GM20431 (cell line): ENCODE measurements at regions not wholly inside any gene's neighbourhood (a gene's known extent, or its start where the extent isn't known, plus 50 kb on each side); places are given as distances from the start of the nearest gene placed in this dataset.

ENCODE experiments used
- in situ Hi-C: fragments of 300-500 bp; cut with MseI, MboI; formaldehyde crosslinking; loops from one replicate; pipeline ENCODE4 v1.15.0; 2020; ENCODE audit warnings: low sequenced_read_pairs; ENCODE audit not compliant: unreplicated experiment

- in situ Hi-C loops = no loop called here
Observed at GRCh38 chr4:123342498-123342897, 54.1 kb upstream of the SPRY1 start.

DNA sequence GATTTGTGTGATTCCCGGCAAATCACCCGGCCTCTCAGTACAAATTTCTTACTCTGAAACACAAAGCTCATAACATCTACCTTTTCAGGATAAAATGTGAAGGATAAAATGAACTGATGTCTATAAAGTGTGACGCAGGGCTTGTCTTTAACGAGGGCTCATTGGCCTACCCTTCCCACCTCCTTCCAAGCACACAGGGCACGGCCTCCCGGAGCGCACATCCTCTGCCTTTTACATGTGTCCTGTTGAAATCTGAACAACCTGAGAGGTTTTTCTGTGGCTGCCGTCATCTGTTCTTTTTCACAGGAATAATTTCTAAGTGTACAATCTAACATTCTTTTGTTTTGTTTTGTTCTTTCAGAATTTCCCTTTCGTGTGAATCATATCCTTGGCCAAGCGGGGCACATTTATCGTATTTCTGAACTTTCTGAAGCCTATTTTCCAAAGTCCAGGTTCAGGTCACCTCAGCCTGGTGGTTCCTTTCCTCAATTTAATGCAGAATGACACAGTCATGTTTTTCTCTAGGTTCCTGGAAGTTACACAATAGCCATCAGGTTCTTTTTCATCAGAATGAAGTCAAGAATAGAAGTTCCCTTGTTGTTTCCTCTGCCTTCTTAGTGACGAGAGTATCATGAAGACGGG, 53.1 kb upstream of the SPRY1 start:
- in situ Hi-C loops = no loop called here

- in situ Hi-C loops = no loop called here
Observed at GRCh38 chr4:123345137-123345934, 51.3 kb upstream of the SPRY1 start.

DNA sequence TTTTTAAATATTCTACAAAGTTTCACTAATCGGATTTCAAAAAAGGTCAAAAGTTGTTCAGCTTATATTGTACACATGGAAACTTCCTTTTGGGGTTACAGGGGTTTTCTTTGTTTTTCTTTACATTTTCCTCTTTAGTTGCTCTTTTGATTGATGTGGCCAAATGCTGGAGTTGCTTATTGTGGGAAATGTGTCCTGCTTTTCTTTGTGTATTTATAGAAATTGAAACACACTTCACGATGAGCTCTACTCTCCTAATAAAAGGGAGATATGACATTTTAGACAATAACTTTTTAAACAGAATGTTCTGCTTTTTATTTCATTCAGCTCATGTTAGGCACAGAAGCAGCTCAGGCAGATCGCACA, 50.7 kb upstream of the SPRY1 start:
- in situ Hi-C loops = no loop called here

DNA sequence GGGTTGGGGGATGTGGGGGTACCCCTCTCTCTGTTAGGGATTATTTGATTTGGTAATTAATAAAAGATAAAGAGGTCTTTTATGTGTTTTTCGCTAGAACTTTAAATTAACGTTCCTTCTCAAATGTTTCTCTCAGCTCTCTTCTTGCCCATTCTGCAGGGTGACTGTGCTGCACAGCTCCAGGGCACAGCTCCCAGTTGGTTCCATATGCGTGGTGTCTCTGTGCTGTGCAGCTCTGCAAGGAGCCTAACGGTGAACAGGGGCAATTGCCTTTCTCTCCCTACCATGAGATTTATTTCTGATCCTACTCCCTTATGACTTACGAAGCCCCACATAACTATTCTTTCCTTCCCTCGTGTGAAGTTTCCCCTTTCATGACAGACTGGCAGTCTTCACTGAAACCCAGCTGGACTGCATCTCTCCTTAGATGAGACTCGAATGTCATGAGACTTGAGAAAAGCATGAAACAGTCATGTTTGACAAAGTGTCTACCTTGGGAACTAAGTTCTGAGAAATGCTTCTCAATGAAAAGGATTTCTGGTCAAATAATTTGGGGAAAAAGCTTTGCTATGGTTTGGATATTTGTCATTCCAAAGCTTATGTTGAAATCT, 50.2 kb upstream of the SPRY1 start:
- in situ Hi-C loops = no loop called here
